Loucy (cell line): ENCODE measurements at regions not wholly inside any gene's neighbourhood (a gene's known extent, or its start where the extent isn't known, plus 50 kb on each side); places are given as distances from the start of the nearest gene placed in this dataset.

ENCODE experiments used
- H2AFZ ChIP-seq: fragments of 200-600 bp; sonication (generic); 2 replicates; pipeline ENCODE4 v1.6.0; 2016; ENCODE audit warnings: antibody characterized with exemption, mild to moderate bottlenecking, low read length, moderate library complexity
- H3F3A ChIP-seq: fragments of 200-600 bp; 2 replicates; pipeline ENCODE4 v1.6.0; 2016; ENCODE audit warnings: antibody characterized with exemption, low read depth, mild to moderate bottlenecking
- H3K27me3 ChIP-seq: fragments of 200-600 bp; sonication (generic); 2 replicates; pipeline ENCODE4 v1.6.1; 2014; ENCODE audit warnings: low read length, mild to moderate bottlenecking; ENCODE audit not compliant: insufficient read depth, poor library complexity, severe bottlenecking
- H3K36me3 ChIP-seq: fragments of 200-600 bp; sonication (generic); 2 replicates; pipeline ENCODE4 v1.6.1; 2016; ENCODE audit warnings: low read length; ENCODE audit not compliant: insufficient read depth
- H3K4me1 ChIP-seq: fragments of 200-600 bp; sonication (generic); 2 replicates; pipeline ENCODE4 v1.5.1; 2014; ENCODE audit warnings: low read length, mild to moderate bottlenecking; ENCODE audit not compliant: insufficient read depth, poor library complexity, severe bottlenecking
- H3K4me2 ChIP-seq: fragments of 200-600 bp; sonication (generic); 2 replicates; pipeline ENCODE4 v1.6.0; 2014; ENCODE audit warnings: antibody characterized with exemption, low read length, low read depth, mild to moderate bottlenecking; ENCODE audit not compliant: poor library complexity, severe bottlenecking
- H3K4me3 ChIP-seq: fragments of 200-600 bp; sonication (generic); 2 replicates; pipeline ENCODE4 v1.5.1; 2014; ENCODE audit warnings: low read length, mild to moderate bottlenecking, mixed read lengths; ENCODE audit not compliant: poor library complexity, severe bottlenecking
- H3K79me2 ChIP-seq: fragments of 200-600 bp; sonication (generic); 2 replicates; pipeline ENCODE4 v1.6.1; 2014; ENCODE audit warnings: low read length; ENCODE audit not compliant: insufficient read depth
- H3K9ac ChIP-seq: fragments of 200-600 bp; sonication (generic); 2 replicates; pipeline ENCODE4 v1.6.0; 2014; ENCODE audit warnings: mild to moderate bottlenecking, low read depth, low read length, moderate library complexity; ENCODE audit not compliant: poor library complexity, severe bottlenecking
- H3K9me2 ChIP-seq: fragments of 200-600 bp; sonication (generic); replicated peaks from 2 replicates; pipeline ENCODE4 v1.6.1; 2016; ENCODE audit warnings: low read depth, low read length, mixed read lengths
- H3K9me3 ChIP-seq: fragments of 200-600 bp; sonication (generic); 2 replicates; pipeline ENCODE4 v1.6.1; 2014; ENCODE audit warnings: mild to moderate bottlenecking, antibody characterized with exemption, low read length, low read depth; ENCODE audit not compliant: insufficient read depth
- H4K20me1 ChIP-seq: fragments of 200-600 bp; sonication (generic); 2 replicates; pipeline ENCODE4 v1.6.0; 2014; ENCODE audit warnings: antibody characterized with exemption, low read length, mild to moderate bottlenecking; ENCODE audit not compliant: insufficient read depth, poor library complexity, severe bottlenecking
- CTCF ChIP-seq: fragments of 200-600 bp; sonication (generic); conservative IDR thresholded peaks from 2 replicates; pipeline ENCODE4 v1.5.1; 2014; ENCODE audit warnings: mild to moderate bottlenecking, antibody characterized with exemption, low read length
- EZH2phosphoT487 ChIP-seq: fragments of 200-600 bp; IDR thresholded peaks from 2 replicates; pipeline ENCODE4 v1.6.1; 2018; ENCODE audit warnings: antibody characterized with exemption, mild to moderate bottlenecking, moderate library complexity, borderline replicate concordance

GRCh38 chr7:145876376-145876775, 240.2 kb upstream of the CNTNAP2 start:
- no peaks in the 10 kb centered on the region for H3K9me3 ChIP-seq
- H2AFZ ChIP-seq: no peak overlapping the region

GRCh38 chr7:145875267-145875666, 241.3 kb upstream of the CNTNAP2 start:
- H3K9me3 ChIP-seq: no peaks in the 10 kb centered on the region
- TF ChIP-seq CTCF: no peak
- TF ChIP-seq EZH2phosphoT487: no peak

More at GRCh38 chr7:145876376-145876775, 240.2 kb upstream of the CNTNAP2 start:
- Histone ChIP-seq H4K20me1 (no peaks in the 10 kb centered on the region), H3K79me2 (no peaks in the 10 kb centered on the region), H3K9ac (no peak overlapping the region), H3K4me2 (no peak overlapping the region), H3K27me3 (no peaks in the 10 kb centered on the region), H3K36me3 (no peaks in the 10 kb centered on the region), H3F3A (no peaks in the 10 kb centered on the region), H3K4me1 (no peaks in the 10 kb centered on the region), H3K4me3 (no peak overlapping the region), H3K9me2 (no peaks in the 10 kb centered on the region)
- TF ChIP-seq EZH2phosphoT487 (no peak), CTCF (no peak)

GRCh38 chr7:145868935-145869334, 247.7 kb upstream of the CNTNAP2 start:
- no peak for TF ChIP-seq CTCF
- no peak for TF ChIP-seq EZH2phosphoT487
- Histone ChIP-seq H3K79me2 (no peaks in the 10 kb centered on the region), H3K4me2 (no peak overlapping the region), H3K4me3 (no peak overlapping the region), H4K20me1 (no peaks in the 10 kb centered on the region), H3F3A (no peaks in the 10 kb centered on the region), H3K27me3 (no peaks in the 10 kb centered on the region), H3K9me3 (no peaks in the 10 kb centered on the region), H3K9me2 (no peaks in the 10 kb centered on the region), H2AFZ (no peak overlapping the region), H3K9ac (no peak overlapping the region), H3K36me3 (no peaks in the 10 kb centered on the region), H3K4me1 (no peaks in the 10 kb centered on the region)

More at GRCh38 chr7:145875267-145875666, 241.3 kb upstream of the CNTNAP2 start:
- Histone ChIP-seq H3K4me3 (no peak overlapping the region), H3K9me2 (no peaks in the 10 kb centered on the region), H4K20me1 (no peaks in the 10 kb centered on the region), H3K79me2 (no peaks in the 10 kb centered on the region), H3K27me3 (no peaks in the 10 kb centered on the region), H2AFZ (no peak overlapping the region), H3F3A (no peaks in the 10 kb centered on the region), H3K36me3 (no peaks in the 10 kb centered on the region), H3K4me1 (no peaks in the 10 kb centered on the region), H3K9ac (no peak overlapping the region), H3K4me2 (no peak overlapping the region)
